ENCODE measurements at regions not wholly inside any gene's neighbourhood (a gene's known extent, or its start where the extent isn't known, plus 50 kb on each side); places are given as distances from the start of the nearest gene placed in this dataset.

DNA sequence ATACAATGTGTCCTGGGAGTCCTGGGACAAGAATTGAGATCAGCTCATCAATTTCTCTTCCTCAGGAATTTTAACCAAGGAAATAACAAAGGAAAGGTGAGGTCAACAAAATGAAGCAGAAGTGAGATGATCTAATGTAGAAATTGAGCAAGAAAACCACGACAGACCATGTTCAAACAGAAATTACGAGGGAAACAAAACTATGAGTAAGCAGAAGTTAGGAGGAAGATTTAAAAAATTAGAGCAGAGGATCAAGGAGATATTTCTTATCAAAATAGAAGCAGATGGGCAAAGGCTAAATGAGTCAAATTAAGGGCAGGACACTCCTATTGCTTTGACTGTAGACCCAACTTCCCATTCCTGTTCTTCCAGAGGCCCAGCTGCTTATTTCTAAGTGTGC lies 97.4 kb downstream of the HINT1 start:
- Histone ChIP-seq H3K9me2 (ENCODE audit: insufficient read depth) (no peaks in the 10 kb centered on the region), H3K9me3 (ENCODE audit: control insufficient read depth in 1 of 2, insufficient read depth in 1 of 2, low read depth in 1 of 2, low read length in 2 of 2) (no peaks in the 10 kb centered on the region), H3K27me3 (ENCODE audit: insufficient read depth, low read length) (no peaks in the 10 kb centered on the region), H3K4me2 (ENCODE audit: low read length) (no peak overlapping the region), H3K79me2 (ENCODE audit: insufficient read depth, low read length) (no peaks in the 10 kb centered on the region), H3K36me3 (ENCODE audit: control insufficient read depth in 1 of 2, insufficient read depth in 2 of 2, low read length in 2 of 2) (no peaks in the 10 kb centered on the region), H4K20me1 (ENCODE audit: insufficient read depth) (no peaks in the 10 kb centered on the region), H3K9ac (ENCODE audit: low read length) (no peak overlapping the region), H3K4me3 (replicated peaks in 1 of 2; ENCODE audit: low read depth in 1 of 2, low read length in 2 of 2) (no peak overlapping the region), H2AFZ (ENCODE audit: low read depth, low read length, poor library complexity, severe bottlenecking) (no peak overlapping the region), H3K4me1 (ENCODE audit: control insufficient read depth in 1 of 2, insufficient read depth in 2 of 2, low read length in 2 of 2) (no peaks in the 10 kb centered on the region), H3K27ac (ENCODE audit: low read depth, low read length) (no peak overlapping the region)
- no peak for TF ChIP-seq CBX3 (IDR thresholded peaks at IDR 0.05; ENCODE audit: low read depth)
- TF ChIP-seq, protein P1, sequence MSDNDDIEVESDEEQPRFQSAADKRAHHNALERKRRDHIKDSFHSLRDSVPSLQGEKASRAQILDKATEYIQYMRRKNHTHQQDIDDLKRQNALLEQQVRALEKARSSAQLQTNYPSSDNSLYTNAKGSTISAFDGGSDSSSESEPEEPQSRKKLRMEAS (IDR thresholded peaks at IDR 0.05) = no peak
- TF ChIP-seq POLR2AphosphoS5 (IDR thresholded peaks at IDR 0.05; ENCODE audit: low read depth, low read length) = no peak
- no peak for TF ChIP-seq SRF (IDR thresholded peaks at IDR 0.05; ENCODE audit: low read depth)
- TF ChIP-seq, protein P2, sequence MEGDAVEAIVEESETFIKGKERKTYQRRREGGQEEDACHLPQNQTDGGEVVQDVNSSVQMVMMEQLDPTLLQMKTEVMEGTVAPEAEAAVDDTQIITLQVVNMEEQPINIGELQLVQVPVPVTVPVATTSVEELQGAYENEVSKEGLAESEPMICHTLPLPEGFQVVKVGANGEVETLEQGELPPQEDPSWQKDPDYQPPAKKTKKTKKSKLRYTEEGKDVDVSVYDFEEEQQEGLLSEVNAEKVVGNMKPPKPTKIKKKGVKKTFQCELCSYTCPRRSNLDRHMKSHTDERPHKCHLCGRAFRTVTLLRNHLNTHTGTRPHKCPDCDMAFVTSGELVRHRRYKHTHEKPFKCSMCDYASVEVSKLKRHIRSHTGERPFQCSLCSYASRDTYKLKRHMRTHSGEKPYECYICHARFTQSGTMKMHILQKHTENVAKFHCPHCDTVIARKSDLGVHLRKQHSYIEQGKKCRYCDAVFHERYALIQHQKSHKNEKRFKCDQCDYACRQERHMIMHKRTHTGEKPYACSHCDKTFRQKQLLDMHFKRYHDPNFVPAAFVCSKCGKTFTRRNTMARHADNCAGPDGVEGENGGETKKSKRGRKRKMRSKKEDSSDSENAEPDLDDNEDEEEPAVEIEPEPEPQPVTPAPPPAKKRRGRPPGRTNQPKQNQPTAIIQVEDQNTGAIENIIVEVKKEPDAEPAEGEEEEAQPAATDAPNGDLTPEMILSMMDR (IDR thresholded peaks at IDR 0.05 in 2 of 3, conservative IDR thresholded peaks at IDR 0.05 in 1 of 3; ENCODE audit: borderline replicate concordance in 1 of 3, insufficient read depth in 1 of 3, low read depth in 2 of 3, low read length in 2 of 3) = no peak
- TF ChIP-seq YY1 (IDR thresholded peaks at IDR 0.05; ENCODE audit: extremely low read depth, insufficient replicate concordance, low read depth, low read length) = no peak
- no peak for TF ChIP-seq ZNF274 (IDR thresholded peaks at IDR 0.05; ENCODE audit: low read depth, low read length)
- TF ChIP-seq, protein P3, sequence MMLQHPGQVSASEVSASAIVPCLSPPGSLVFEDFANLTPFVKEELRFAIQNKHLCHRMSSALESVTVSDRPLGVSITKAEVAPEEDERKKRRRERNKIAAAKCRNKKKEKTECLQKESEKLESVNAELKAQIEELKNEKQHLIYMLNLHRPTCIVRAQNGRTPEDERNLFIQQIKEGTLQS (IDR thresholded peaks at IDR 0.05) = no peak
- no peak for TF ChIP-seq ZFX (IDR thresholded peaks at IDR 0.05)
- TF ChIP-seq JUND (IDR thresholded peaks at IDR 0.05) = no peak
- TF ChIP-seq RAD21 (IDR thresholded peaks at IDR 0.05; ENCODE audit: low read depth) = no peak
- TF ChIP-seq, protein P4, sequence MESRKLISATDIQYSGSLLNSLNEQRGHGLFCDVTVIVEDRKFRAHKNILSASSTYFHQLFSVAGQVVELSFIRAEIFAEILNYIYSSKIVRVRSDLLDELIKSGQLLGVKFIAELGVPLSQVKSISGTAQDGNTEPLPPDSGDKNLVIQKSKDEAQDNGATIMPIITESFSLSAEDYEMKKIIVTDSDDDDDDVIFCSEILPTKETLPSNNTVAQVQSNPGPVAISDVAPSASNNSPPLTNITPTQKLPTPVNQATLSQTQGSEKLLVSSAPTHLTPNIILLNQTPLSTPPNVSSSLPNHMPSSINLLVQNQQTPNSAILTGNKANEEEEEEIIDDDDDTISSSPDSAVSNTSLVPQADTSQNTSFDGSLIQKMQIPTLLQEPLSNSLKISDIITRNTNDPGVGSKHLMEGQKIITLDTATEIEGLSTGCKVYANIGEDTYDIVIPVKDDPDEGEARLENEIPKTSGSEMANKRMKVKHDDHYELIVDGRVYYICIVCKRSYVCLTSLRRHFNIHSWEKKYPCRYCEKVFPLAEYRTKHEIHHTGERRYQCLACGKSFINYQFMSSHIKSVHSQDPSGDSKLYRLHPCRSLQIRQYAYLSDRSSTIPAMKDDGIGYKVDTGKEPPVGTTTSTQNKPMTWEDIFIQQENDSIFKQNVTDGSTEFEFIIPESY (IDR thresholded peaks at IDR 0.05; ENCODE audit: extremely low read depth, insufficient replicate concordance, low read length) = no peak
- TF ChIP-seq POLR2A (IDR thresholded peaks at IDR 0.05; ENCODE audit: borderline replicate concordance, extremely low read depth, insufficient read depth, insufficient read length) = no peak
- no peak for TF ChIP-seq ELF1 (IDR thresholded peaks at IDR 0.05; ENCODE audit: borderline replicate concordance, low read depth)
- TF ChIP-seq EZH2phosphoT487 (IDR thresholded peaks at IDR 0.05; ENCODE audit: borderline replicate concordance) = no peak
- no peak for TF ChIP-seq TCF7L2 (IDR thresholded peaks at IDR 0.05; ENCODE audit: borderline replicate concordance, extremely low read depth, insufficient read depth, insufficient read length)
- no peak for TF ChIP-seq FOSL1 (IDR thresholded peaks at IDR 0.05; ENCODE audit: low read depth)
- TF ChIP-seq, protein P5, sequence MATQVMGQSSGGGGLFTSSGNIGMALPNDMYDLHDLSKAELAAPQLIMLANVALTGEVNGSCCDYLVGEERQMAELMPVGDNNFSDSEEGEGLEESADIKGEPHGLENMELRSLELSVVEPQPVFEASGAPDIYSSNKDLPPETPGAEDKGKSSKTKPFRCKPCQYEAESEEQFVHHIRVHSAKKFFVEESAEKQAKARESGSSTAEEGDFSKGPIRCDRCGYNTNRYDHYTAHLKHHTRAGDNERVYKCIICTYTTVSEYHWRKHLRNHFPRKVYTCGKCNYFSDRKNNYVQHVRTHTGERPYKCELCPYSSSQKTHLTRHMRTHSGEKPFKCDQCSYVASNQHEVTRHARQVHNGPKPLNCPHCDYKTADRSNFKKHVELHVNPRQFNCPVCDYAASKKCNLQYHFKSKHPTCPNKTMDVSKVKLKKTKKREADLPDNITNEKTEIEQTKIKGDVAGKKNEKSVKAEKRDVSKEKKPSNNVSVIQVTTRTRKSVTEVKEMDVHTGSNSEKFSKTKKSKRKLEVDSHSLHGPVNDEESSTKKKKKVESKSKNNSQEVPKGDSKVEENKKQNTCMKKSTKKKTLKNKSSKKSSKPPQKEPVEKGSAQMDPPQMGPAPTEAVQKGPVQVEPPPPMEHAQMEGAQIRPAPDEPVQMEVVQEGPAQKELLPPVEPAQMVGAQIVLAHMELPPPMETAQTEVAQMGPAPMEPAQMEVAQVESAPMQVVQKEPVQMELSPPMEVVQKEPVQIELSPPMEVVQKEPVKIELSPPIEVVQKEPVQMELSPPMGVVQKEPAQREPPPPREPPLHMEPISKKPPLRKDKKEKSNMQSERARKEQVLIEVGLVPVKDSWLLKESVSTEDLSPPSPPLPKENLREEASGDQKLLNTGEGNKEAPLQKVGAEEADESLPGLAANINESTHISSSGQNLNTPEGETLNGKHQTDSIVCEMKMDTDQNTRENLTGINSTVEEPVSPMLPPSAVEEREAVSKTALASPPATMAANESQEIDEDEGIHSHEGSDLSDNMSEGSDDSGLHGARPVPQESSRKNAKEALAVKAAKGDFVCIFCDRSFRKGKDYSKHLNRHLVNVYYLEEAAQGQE (IDR thresholded peaks at IDR 0.05; ENCODE audit: low read depth) = no peak
- ChIA-PET CTCF (no interaction called here), RAD21 (ENCODE audit: low non-redundant PET in 1 of 2, low total read pairs in 2 of 2, uncharacterized antibody in 2 of 2, unreplicated experiment in 2 of 2) (no interaction called here), POLR2A (no interaction called here)
- ATAC-seq (no peak), DNase-seq (ENCODE audit: low read depth, low spot score) (no peak)
- no TSS peak for BruUV-seq (replicated peaks)
- intact Hi-C loops (cut with micrococcal nuclease) = no loop called here

Measured in HCT116 (cell line).